ENCODE measurements at regions not wholly inside any gene's neighbourhood (a gene's known extent, or its start where the extent isn't known, plus 50 kb on each side); places are given as distances from the start of the nearest gene placed in this dataset.

DNA sequence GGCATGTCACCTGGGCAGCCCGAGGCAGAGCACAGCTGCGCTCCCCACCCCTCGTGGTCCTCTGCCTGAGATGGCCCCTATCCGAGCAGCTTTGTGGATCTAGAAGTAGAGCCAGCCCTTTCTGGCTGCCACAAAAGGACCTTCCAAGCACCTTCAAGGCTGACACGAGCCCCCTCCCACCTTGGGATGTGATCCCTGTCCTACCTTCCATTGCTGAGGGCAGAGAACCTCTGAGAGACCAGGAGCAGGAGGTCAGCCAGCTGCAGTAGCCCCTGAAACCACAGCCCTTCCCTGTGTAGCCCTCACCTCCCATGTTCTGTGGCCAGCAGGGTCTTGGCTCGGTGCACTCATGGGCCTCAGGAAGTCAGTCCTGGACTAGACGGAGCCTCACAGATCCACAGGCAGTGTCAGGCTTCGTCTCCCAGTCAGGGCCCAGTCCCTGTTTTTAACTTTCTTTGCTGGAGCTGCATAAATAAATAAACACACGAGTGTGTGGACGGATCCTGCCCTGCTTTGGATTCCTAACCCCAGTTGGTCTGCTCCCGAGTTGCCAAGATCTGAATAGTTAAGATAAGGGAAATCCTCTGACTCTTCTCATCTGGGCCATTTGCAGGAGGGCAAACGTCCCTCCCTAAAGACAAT lies 507.7 kb downstream of the PREX1 start:
- no peak overlapping the region for H3K4me2 ChIP-seq (ENCODE audit: low read length)
- H3K27ac ChIP-seq (ENCODE audit: low read depth, low read length), result no peak overlapping the region
- no CpG with 5 or more reads among the region's 12 CpGs for WGBS (ENCODE audit: extremely low coverage, insufficient coverage, insufficient read length)

DNA sequence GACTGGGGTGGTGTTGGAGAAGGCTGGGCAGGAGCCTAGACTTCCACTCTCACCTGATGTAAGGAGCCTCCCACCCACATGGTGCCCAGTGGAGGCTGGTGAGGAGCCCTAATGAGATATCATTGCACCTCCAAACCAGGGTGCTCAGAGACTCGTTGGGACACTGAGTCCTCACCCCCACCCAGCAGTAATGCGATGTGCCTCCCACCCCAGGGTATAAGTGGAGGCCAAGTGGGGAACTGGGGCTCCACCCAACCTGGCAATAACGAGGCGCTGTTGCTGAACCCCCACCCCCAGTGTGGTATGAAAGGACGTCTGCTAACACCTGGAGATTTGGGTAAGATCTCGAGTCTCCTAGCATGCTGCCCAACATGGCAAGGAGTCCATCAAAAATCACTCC lies 510.2 kb downstream of the PREX1 start:
- no peak overlapping the region for H3K18ac ChIP-seq (ENCODE audit: low read length)
- H3K14ac ChIP-seq (ENCODE audit: low read length), result no peak overlapping the region
- no peak overlapping the region for H2AFZ ChIP-seq (ENCODE audit: insufficient read depth, low read length, poor library complexity)
- H2BK120ac ChIP-seq (ENCODE audit: insufficient read depth, low read length, poor library complexity), result no peak overlapping the region
- no peak overlapping the region for H2AK5ac ChIP-seq (ENCODE audit: low read length)
- WGBS (ENCODE audit: extremely low coverage, insufficient coverage, insufficient read length), result no CpG with 5 or more reads among the region's 6 CpGs
- H4K91ac ChIP-seq (ENCODE audit: low read depth, low read length), result no peak overlapping the region
- no peak overlapping the region for H3K4me2 ChIP-seq (ENCODE audit: low read length)
- no peak overlapping the region for H3K4ac ChIP-seq (ENCODE audit: low read depth, low read length)
- H3K9ac ChIP-seq (ENCODE audit: low read length), result no peak overlapping the region
- no peak overlapping the region for H3K4me3 ChIP-seq (ENCODE audit: low read depth, low read length)
- H3K4me1 ChIP-seq (ENCODE audit: control insufficient read depth in 1 of 2, insufficient read depth in 2 of 2, low read length in 2 of 2), result no peaks in the 10 kb centered on the region
- H3K9me3 ChIP-seq (ENCODE audit: insufficient read depth, low read depth, low read length), result peaks cover 3% of the 10 kb centered on the region
- no peak overlapping the region for H3K23ac ChIP-seq (ENCODE audit: low read length)
- no peaks in the 10 kb centered on the region for H3K79me1 ChIP-seq (ENCODE audit: low read length)
- H3K27ac ChIP-seq (ENCODE audit: low read depth, low read length), result no peak overlapping the region
- DNase-seq, result no peak
- no peak overlapping the region for H2BK12ac ChIP-seq (ENCODE audit: low read length)
- H3K79me2 ChIP-seq (ENCODE audit: control insufficient read depth, insufficient read depth, low read length, poor library complexity), result no peaks in the 10 kb centered on the region
- no peaks in the 10 kb centered on the region for H3K36me3 ChIP-seq (ENCODE audit: control insufficient read depth in 1 of 2, insufficient read depth in 2 of 2, low read length in 2 of 2)
- H3K27me3 ChIP-seq (ENCODE audit: insufficient read depth, low read length), result no peaks in the 10 kb centered on the region
- no peak overlapping the region for H4K8ac ChIP-seq (ENCODE audit: low read depth, low read length)
- H2BK5ac ChIP-seq (ENCODE audit: low read depth, low read length, poor library complexity), result no peak overlapping the region
- H4K12ac ChIP-seq (ENCODE audit: low read depth, low read length), result no peak overlapping the region

More for the DNA sequence above, 507.7 kb downstream of the PREX1 start:
- H3K14ac ChIP-seq (ENCODE audit: low read length), result no peak overlapping the region
- H3K79me1 ChIP-seq (ENCODE audit: low read length), result no peaks in the 10 kb centered on the region
- no peak overlapping the region for H3K9ac ChIP-seq (ENCODE audit: low read length)
- H4K8ac ChIP-seq (ENCODE audit: low read depth, low read length), result no peak overlapping the region
- H3K79me2 ChIP-seq (ENCODE audit: control insufficient read depth, insufficient read depth, low read length, poor library complexity), result no peaks in the 10 kb centered on the region
- no peaks in the 10 kb centered on the region for H3K4me1 ChIP-seq (ENCODE audit: control insufficient read depth in 1 of 2, insufficient read depth in 2 of 2, low read length in 2 of 2)
- H3K36me3 ChIP-seq (ENCODE audit: control insufficient read depth in 1 of 2, insufficient read depth in 2 of 2, low read length in 2 of 2), result no peaks in the 10 kb centered on the region
- no peak overlapping the region for H3K23ac ChIP-seq (ENCODE audit: low read length)
- H2AK5ac ChIP-seq (ENCODE audit: low read length), result no peak overlapping the region
- no peak overlapping the region for H3K4ac ChIP-seq (ENCODE audit: low read depth, low read length)
- no peak overlapping the region for H3K4me3 ChIP-seq (ENCODE audit: low read depth, low read length)
- no peak for DNase-seq
- H4K91ac ChIP-seq (ENCODE audit: low read depth, low read length), result no peak overlapping the region
- no peak overlapping the region for H2AFZ ChIP-seq (ENCODE audit: insufficient read depth, low read length, poor library complexity)
- no peak overlapping the region for H2BK120ac ChIP-seq (ENCODE audit: insufficient read depth, low read length, poor library complexity)
- H3K9me3 ChIP-seq (ENCODE audit: insufficient read depth, low read depth, low read length), result peaks cover 3% of the 10 kb centered on the region
- no peak overlapping the region for H2BK12ac ChIP-seq (ENCODE audit: low read length)
- H3K18ac ChIP-seq (ENCODE audit: low read length), result no peak overlapping the region
- no peak overlapping the region for H2BK5ac ChIP-seq (ENCODE audit: low read depth, low read length, poor library complexity)
- no peak overlapping the region for H4K12ac ChIP-seq (ENCODE audit: low read depth, low read length)
- H3K27me3 ChIP-seq (ENCODE audit: insufficient read depth, low read length), result no peaks in the 10 kb centered on the region

DNA sequence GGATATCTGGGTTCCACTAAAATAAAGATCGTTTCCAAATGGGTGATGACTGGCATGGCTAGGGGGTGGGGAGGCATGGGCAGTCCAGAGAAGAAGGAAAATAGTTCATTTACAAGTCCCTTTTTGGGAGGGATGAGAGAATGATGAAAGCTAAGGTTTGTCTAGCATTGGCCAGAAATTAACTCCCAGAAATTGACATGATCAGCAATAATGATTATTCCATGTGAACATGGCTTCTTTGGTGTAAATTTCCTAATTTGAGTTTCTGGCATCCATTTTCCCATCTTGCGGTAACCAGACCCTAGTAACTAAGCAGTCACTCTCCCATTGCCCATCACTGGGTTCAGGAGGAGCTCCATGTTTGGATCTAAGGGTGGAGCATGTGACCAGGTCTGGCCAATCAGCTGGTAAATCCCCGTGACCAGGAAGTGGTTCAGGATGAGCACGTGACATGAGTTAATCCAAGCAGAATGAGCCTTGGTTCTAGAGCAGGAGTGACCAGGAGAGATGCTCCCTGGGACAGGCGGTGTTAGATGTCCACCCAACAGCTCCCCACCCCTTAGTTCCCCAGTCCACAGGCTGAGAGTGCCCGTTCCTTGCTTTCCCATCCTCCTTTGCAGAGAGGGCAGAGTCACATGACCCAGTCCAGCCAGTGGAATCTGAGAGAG lies 512.7 kb downstream of the PREX1 start:
- Histone ChIP-seq H3K4me2 (ENCODE audit: low read length) (no peak overlapping the region), H4K8ac (ENCODE audit: low read depth, low read length) (no peak overlapping the region), H2BK12ac (ENCODE audit: low read length) (no peak overlapping the region), H4K91ac (ENCODE audit: low read depth, low read length) (no peak overlapping the region), H2BK5ac (ENCODE audit: low read depth, low read length, poor library complexity) (no peak overlapping the region), H3K36me3 (ENCODE audit: control insufficient read depth in 1 of 2, insufficient read depth in 2 of 2, low read length in 2 of 2) (no peaks in the 10 kb centered on the region), H3K9ac (ENCODE audit: low read length) (no peak overlapping the region), H3K4me3 (ENCODE audit: low read depth, low read length) (no peak overlapping the region), H3K4ac (ENCODE audit: low read depth, low read length) (no peak overlapping the region), H3K27ac (ENCODE audit: low read depth, low read length) (no peak overlapping the region), H3K9me3 (ENCODE audit: insufficient read depth, low read depth, low read length) (peaks cover 5% of the 10 kb centered on the region), H2AK5ac (ENCODE audit: low read length) (no peak overlapping the region), H3K18ac (ENCODE audit: low read length) (no peak overlapping the region), H2BK120ac (ENCODE audit: insufficient read depth, low read length, poor library complexity) (no peak overlapping the region), H3K4me1 (ENCODE audit: control insufficient read depth in 1 of 2, insufficient read depth in 2 of 2, low read length in 2 of 2) (no peaks in the 10 kb centered on the region), H3K14ac (ENCODE audit: low read length) (no peak overlapping the region), H2AFZ (ENCODE audit: insufficient read depth, low read length, poor library complexity) (no peak overlapping the region), H3K23ac (ENCODE audit: low read length) (no peak overlapping the region), H3K27me3 (ENCODE audit: insufficient read depth, low read length) (no peaks in the 10 kb centered on the region), H3K79me2 (ENCODE audit: control insufficient read depth, insufficient read depth, low read length, poor library complexity) (no peaks in the 10 kb centered on the region), H4K12ac (ENCODE audit: low read depth, low read length) (no peak overlapping the region), H3K79me1 (ENCODE audit: low read length) (no peaks in the 10 kb centered on the region)
- WGBS (ENCODE audit: extremely low coverage, insufficient coverage, insufficient read length), result no CpG with 5 or more reads among the region's 6 CpGs
- no peak for DNase-seq

DNA sequence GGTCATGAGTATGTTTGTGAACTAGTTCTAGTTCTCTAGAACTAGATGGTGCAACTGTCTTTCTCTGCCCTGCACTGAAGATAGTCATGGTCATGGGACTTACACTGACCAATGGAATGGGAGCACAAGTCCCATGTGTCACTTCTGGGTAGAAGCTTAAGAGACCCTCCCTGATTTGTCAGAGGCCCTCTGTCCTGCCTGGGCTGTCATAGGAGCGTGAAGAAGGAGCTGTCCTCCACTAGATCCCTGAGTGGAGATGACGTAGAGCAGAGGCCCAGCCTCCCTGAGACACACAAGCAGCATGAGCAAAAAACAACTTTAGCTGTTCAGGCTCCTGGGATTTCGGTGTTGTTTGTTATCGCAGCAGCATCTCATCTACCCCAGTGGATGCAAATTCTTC lies 514.5 kb downstream of the PREX1 start:
- DNase-seq, result no peak
- H3K4me2 ChIP-seq (ENCODE audit: low read length), result no peak overlapping the region
- no peak overlapping the region for H4K8ac ChIP-seq (ENCODE audit: low read depth, low read length)
- no peak overlapping the region for H3K27ac ChIP-seq (ENCODE audit: low read depth, low read length)
- no peak overlapping the region for H3K23ac ChIP-seq (ENCODE audit: low read length)
- no CpG with 5 or more reads among the region's 4 CpGs for WGBS (ENCODE audit: extremely low coverage, insufficient coverage, insufficient read length)
- H2BK12ac ChIP-seq (ENCODE audit: low read length), result no peak overlapping the region
- H3K18ac ChIP-seq (ENCODE audit: low read length), result no peak overlapping the region
- no peak overlapping the region for H2AFZ ChIP-seq (ENCODE audit: insufficient read depth, low read length, poor library complexity)
- no peak overlapping the region for H2BK5ac ChIP-seq (ENCODE audit: low read depth, low read length, poor library complexity)
- no peak overlapping the region for H4K12ac ChIP-seq (ENCODE audit: low read depth, low read length)
- H2BK120ac ChIP-seq (ENCODE audit: insufficient read depth, low read length, poor library complexity), result no peak overlapping the region
- H3K4me1 ChIP-seq (ENCODE audit: control insufficient read depth in 1 of 2, insufficient read depth in 2 of 2, low read length in 2 of 2), result no peaks in the 10 kb centered on the region
- H3K9ac ChIP-seq (ENCODE audit: low read length), result no peak overlapping the region
- no peak overlapping the region for H3K4me3 ChIP-seq (ENCODE audit: low read depth, low read length)
- H3K4ac ChIP-seq (ENCODE audit: low read depth, low read length), result no peak overlapping the region
- H3K14ac ChIP-seq (ENCODE audit: low read length), result no peak overlapping the region
- no peaks in the 10 kb centered on the region for H3K79me2 ChIP-seq (ENCODE audit: control insufficient read depth, insufficient read depth, low read length, poor library complexity)
- no peaks in the 10 kb centered on the region for H3K36me3 ChIP-seq (ENCODE audit: control insufficient read depth in 1 of 2, insufficient read depth in 2 of 2, low read length in 2 of 2)
- peaks cover 4% of the 10 kb centered on the region for H3K9me3 ChIP-seq (ENCODE audit: insufficient read depth, low read depth, low read length)
- no peaks in the 10 kb centered on the region for H3K79me1 ChIP-seq (ENCODE audit: low read length)
- no peak overlapping the region for H2AK5ac ChIP-seq (ENCODE audit: low read length)
- no peaks in the 10 kb centered on the region for H3K27me3 ChIP-seq (ENCODE audit: insufficient read depth, low read length)
- no peak overlapping the region for H4K91ac ChIP-seq (ENCODE audit: low read depth, low read length)
